K562 (cell line): ENCODE measurements at regions not wholly inside any gene's neighbourhood (a gene's known extent, or its start where the extent isn't known, plus 50 kb on each side); places are given as distances from the start of the nearest gene placed in this dataset.

ENCODE experiments used
- ATAC-seq: fragments of 200-7000 bp; cut with Tn5 transposase; 3 replicates; pipeline ENCODE4 v1.9.1; 2020; ENCODE audit warnings: moderate library complexity
- BruUV-seq: library from RNA; stranded (reverse); fragments of 400-500 nt; replicated peaks from 2 replicates; lab custom pipeline; 2021; lab: Mats Ljungman, UMichigan
- CTCF ChIA-PET: fragments of 300-600 bp; formaldehyde crosslinking; extraction: SDS; loops from one replicate; lab custom pipeline; 2021; ENCODE audit warnings: low intra/inter-chr PET ratio; lab: Yijun Ruan, JAX
- POLR2A ChIA-PET: fragments of 300-600, 350-650 bp; sonication (Branson Sonifier 250); formaldehyde crosslinking; extraction: SDS; loops from one replicate; lab custom pipeline; 2021; ENCODE audit warnings: antibody characterized with exemption, inconsistent platforms; lab: Yijun Ruan, JAX
- DNase-seq, 4 experiments: peaks; one replicate each; pipeline versions ENCODE4 v3.0.0 to v3.0.0-alpha.2; 2011 to 2018; ENCODE audit warnings: low spot score in 3 of 4, mixed read lengths in 3 of 4; ENCODE audit errors: extremely low read depth in 1 of 4
- FAIRE-seq: peaks from 2 replicates; lab custom pipeline; 2011; peaks lifted over from hg19 to GRCh38; lab: Jason Lieb, UNC
- H2AFZ ChIP-seq: 2 replicates; pipeline ENCODE4 v1.6.0; 2011; ENCODE audit warnings: low read depth, low read length, control low read depth, inconsistent platforms
- H3K27ac ChIP-seq: fragments of 200-600 bp; 3 replicates; pipeline ENCODE4 v1.8.0; 2011; ENCODE audit warnings: low read depth, mild to moderate bottlenecking, control low read depth, inconsistent platforms, low read length, moderate library complexity, mixed read lengths; ENCODE audit errors: extremely low read depth
- H3K27me3 ChIP-seq, 2 experiments: fragments of 300-600 bp in 1 of 2; 2 replicates in 1 of 2; 3 replicates in 1 of 2; pipeline versions ENCODE4 v1.6.0 to v1.8.0; 2011; ENCODE audit warnings: inconsistent platforms in 2 of 2, low read length in 2 of 2, mild to moderate bottlenecking in 1 of 2, mixed read lengths in 1 of 2, moderate library complexity in 1 of 2; ENCODE audit not compliant: control insufficient read depth in 2 of 2, insufficient read depth in 2 of 2
- H3K36me3 ChIP-seq: fragments of 300-600 bp; 3 replicates; pipeline ENCODE4 v1.8.0; 2011; ENCODE audit warnings: mild to moderate bottlenecking, low read length, inconsistent platforms; ENCODE audit not compliant: control insufficient read depth, insufficient read depth
- H3K4me1 ChIP-seq, 2 experiments: fragments of 200-600 bp in 1 of 2; replicated peaks in 1 of 2; 2 replicates in 1 of 2; 3 replicates in 1 of 2; pipeline versions ENCODE4 v1.5.1 to v1.8.0; 2011; ENCODE audit warnings: inconsistent platforms in 2 of 2, low read length in 2 of 2, mild to moderate bottlenecking in 1 of 2, mixed read lengths in 1 of 2, moderate library complexity in 1 of 2; ENCODE audit not compliant: control insufficient read depth in 2 of 2, insufficient read depth in 2 of 2
- H3K4me2 ChIP-seq: 2 replicates; pipeline ENCODE4 v1.6.1; 2011; ENCODE audit warnings: low read length, control low read depth, inconsistent platforms, mixed read lengths; ENCODE audit not compliant: insufficient read depth
- H3K4me3 ChIP-seq: fragments of 200-600 bp; sonication (generic), shearing (Covaris generic); 2 replicates; pipeline ENCODE4 v1.5.1; 2016; ENCODE audit warnings: control low read depth, inconsistent platforms
- H3K79me2 ChIP-seq: fragments of 200-600 bp; 3 replicates; pipeline ENCODE4 v1.8.0; 2011; ENCODE audit warnings: low read length, inconsistent platforms; ENCODE audit not compliant: control insufficient read depth, insufficient read depth
- H3K9ac ChIP-seq, 2 experiments: 2 replicates each; pipeline versions ENCODE4 v1.6.0 to v1.6.1; 2011; ENCODE audit warnings: low read depth in 2 of 2, low read length in 2 of 2, control low read depth in 1 of 2, inconsistent platforms in 1 of 2, mild to moderate bottlenecking in 1 of 2, mixed read lengths in 1 of 2; ENCODE audit not compliant: insufficient read depth in 1 of 2
- H3K9me1 ChIP-seq: one replicate; pipeline ENCODE4 v1.6.0; 2011; ENCODE audit warnings: inconsistent platforms, mild to moderate bottlenecking, low read length, moderate library complexity; ENCODE audit not compliant: control insufficient read depth, insufficient read depth
- H3K9me3 ChIP-seq: replicated peaks from 2 replicates; pipeline ENCODE4 v1.5.1; 2011; ENCODE audit warnings: low read depth, low read length, inconsistent platforms; ENCODE audit not compliant: control insufficient read depth, insufficient read depth
- H4K20me1 ChIP-seq: replicated peaks from 2 replicates; pipeline ENCODE4 v1.6.1; 2011; ENCODE audit warnings: low read length, inconsistent platforms, mixed read lengths; ENCODE audit not compliant: control insufficient read depth, insufficient read depth
- BRD4 ChIP-seq: fragments of 200-600 bp; sonication (generic); IDR thresholded peaks from 2 replicates; pipeline ENCODE4 v1.6.1; 2017; ENCODE audit warnings: inconsistent platforms
- CBX5 ChIP-seq: IDR thresholded peaks from 2 replicates; pipeline ENCODE4 v1.6.1; 2014; ENCODE audit warnings: low read depth, borderline replicate concordance
- CTBP1 ChIP-seq: fragments of 450-650 bp; IDR thresholded peaks from 2 replicates; pipeline ENCODE4 v1.6.1; 2016; ENCODE audit warnings: borderline replicate concordance
- ETV6 ChIP-seq, 3 experiments: fragments of 150-350 bp in 1 of 3; sonication (generic) in 1 of 3; formaldehyde crosslinking in 1 of 3; IDR thresholded peaks; 2 replicates each; pipeline versions ENCODE4 v1.6.1 to v1.8.0; 2014 to 2022; ENCODE audit warnings: borderline replicate concordance in 2 of 3, low read depth in 2 of 3, antibody characterized with exemption in 1 of 3, low read length in 1 of 3, mild to moderate bottlenecking in 1 of 3, missing genetic modification reagents in 1 of 3
- FOXK2 ChIP-seq, 2 experiments: fragments of 450-650 bp; IDR thresholded peaks in 1 of 2; conservative IDR thresholded peaks in 1 of 2; 2 replicates each; pipeline ENCODE4 v1.6.1; 2016; ENCODE audit warnings: low read depth in 2 of 2, mild to moderate bottlenecking in 1 of 2
- NCOA1 ChIP-seq: fragments of 450-650 bp; IDR thresholded peaks from 2 replicates; pipeline ENCODE4 v1.6.1; 2016; ENCODE audit warnings: low read depth
- NFIX ChIP-seq: fragments of 250-450 bp; sonication (Bioruptor Pico); IDR thresholded peaks from 2 replicates; pipeline ENCODE4 v1.4.0; 2020; ENCODE audit warnings: low read depth, mild to moderate bottlenecking, moderate library complexity
- PCBP2 ChIP-seq: fragments of 200-400 bp; formaldehyde crosslinking; IDR thresholded peaks from 2 replicates; pipeline ENCODE4 v1.6.1; 2018; ENCODE audit warnings: low read length, low read depth, mild to moderate bottlenecking, moderate library complexity; ENCODE audit not compliant: poor library complexity, severe bottlenecking
- ZBTB8A ChIP-seq: fragments of 450-650 bp; IDR thresholded peaks from 2 replicates; pipeline ENCODE4 v1.6.1; 2018; ENCODE audit warnings: mild to moderate bottlenecking, moderate library complexity; ENCODE audit not compliant: partially characterized antibody
- ZNF76 ChIP-seq: fragments of 250-450 bp; sonication (Bioruptor Pico); IDR thresholded peaks from 2 replicates; pipeline ENCODE4 v1.4.0; 2020; ENCODE audit warnings: mild to moderate bottlenecking, moderate library complexity, borderline replicate concordance
- WGBS: fragments of 100-300 bp; shearing (Covaris generic); methylation state at CpG from one replicate; pipeline ENCODE4 v1.1.6; 2016; ENCODE audit warnings: low coverage, mixed read lengths; ENCODE audit not compliant: insufficient coverage; ENCODE audit errors: missing lambda C conversion rate; 5-methylcytosine and 5-hydroxymethylcytosine counted together
- in situ Hi-C: fragments of 300-500 bp; cut with MboI; formaldehyde crosslinking; loops from 4 replicates; pipeline ENCODE4 v1.15.0; 2018; ENCODE audit warnings: inconsistent platforms, mixed read lengths
- intact Hi-C: fragments of 100-400 bp; cut with micrococcal nuclease; formaldehyde crosslinking; loops from 2 replicates; pipeline ENCODE4 v1.14.2; 2022
- TF ChIP-seq, protein P1 (sequence below): fragments of 250-450 bp; sonication (Bioruptor Pico); IDR thresholded peaks from 2 replicates; pipeline ENCODE4 v1.8.0; 2022; ENCODE audit warnings: inconsistent platforms
- TF ChIP-seq, protein P2 (sequence below), 2 experiments: fragments of 450-650 bp in 1 of 2; sonication (generic) in 1 of 2; formaldehyde crosslinking in 1 of 2; IDR thresholded peaks in 1 of 2; conservative IDR thresholded peaks in 1 of 2; 2 replicates each; pipeline versions ENCODE4 v1.6.1 to v1.8.1; 2016 to 2023; ENCODE audit warnings: mild to moderate bottlenecking in 2 of 2, moderate library complexity in 2 of 2, inconsistent platforms in 1 of 2, missing genetic modification reagents in 1 of 2
- TF ChIP-seq, protein P3 (sequence below): fragments of 250-450 bp; sonication (Bioruptor Pico); IDR thresholded peaks from 2 replicates; pipeline ENCODE4 v1.5.0; 2020; ENCODE audit warnings: mild to moderate bottlenecking

DNA sequence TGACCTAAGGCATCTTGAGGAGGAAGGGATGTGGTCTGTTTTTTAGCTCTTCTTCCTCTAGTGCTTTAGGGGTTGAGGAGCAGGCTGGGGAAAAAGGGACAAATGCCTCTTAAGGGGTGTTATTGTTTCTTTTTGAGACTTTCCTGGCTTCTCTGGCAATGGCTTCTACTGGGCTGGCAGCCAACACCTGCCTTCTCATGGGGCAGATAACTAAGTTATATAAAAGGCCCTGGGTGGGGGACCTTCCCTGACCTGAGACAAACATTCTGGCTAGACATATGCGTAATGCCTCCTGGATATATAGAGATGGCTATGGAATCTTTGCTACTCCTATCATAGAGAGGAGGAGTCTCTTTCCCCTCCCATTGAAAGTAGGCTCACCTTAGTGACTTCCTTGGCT lies 179.2 kb upstream of the PROK2 start:
- no peaks in the 10 kb centered on the region for H3K9me3 ChIP-seq
- H3K4me3 ChIP-seq: no peak overlapping the region
- no peaks in the 10 kb centered on the region for H3K4me1 ChIP-seq
- WGBS: no CpG with 5 or more reads among the region's 1 CpG
- H3K36me3 ChIP-seq: no peaks in the 10 kb centered on the region
- H3K79me2 ChIP-seq: no peaks in the 10 kb centered on the region
- no TSS peak for BruUV-seq
- H2AFZ ChIP-seq: no peak overlapping the region
- H3K9ac ChIP-seq: no peak overlapping the region
- no peak for DNase-seq
- in situ Hi-C loops (no loop called here), intact Hi-C loops (no loop called here)
- FAIRE-seq: no peak
- no peak for ATAC-seq
- H4K20me1 ChIP-seq: no peaks in the 10 kb centered on the region
- H3K4me2 ChIP-seq: no peak overlapping the region
- ChIA-PET POLR2A (no interaction called here), CTCF (no interaction called here)
- H3K27ac ChIP-seq: no peak overlapping the region
- H3K9me1 ChIP-seq: no peaks in the 10 kb centered on the region
- peaks cover 9 to 41% of the 10 kb centered on the region in 2 experiments; a peak in 4 of 5 replicates for H3K27me3 ChIP-seq
- TF ChIP-seq BRD4 (no peak), CBX5 (no peak), ETV6 (IDR thresholded peaks at IDR 0.05; ENCODE audit: borderline replicate concordance in 1 of 2, low read depth in 2 of 2, low read length in 1 of 2) (no peak), ETV6 (CRISPR knock-in tag; IDR thresholded peaks at IDR 0.05; ENCODE audit: borderline replicate concordance) (no peak), FOXK2 (conservative IDR thresholded peaks at IDR 0.05 in 1 of 2, IDR thresholded peaks at IDR 0.05 in 1 of 2; ENCODE audit: low read depth in 2 of 2) (no peak), ZBTB8A (no peak), CTBP1 (no peak), ZNF76 (CRISPR knock-in tag) (no peak), NCOA1 (no peak), PCBP2 (no peak), NFIX (no peak)
- TF ChIP-seq, protein P1, sequence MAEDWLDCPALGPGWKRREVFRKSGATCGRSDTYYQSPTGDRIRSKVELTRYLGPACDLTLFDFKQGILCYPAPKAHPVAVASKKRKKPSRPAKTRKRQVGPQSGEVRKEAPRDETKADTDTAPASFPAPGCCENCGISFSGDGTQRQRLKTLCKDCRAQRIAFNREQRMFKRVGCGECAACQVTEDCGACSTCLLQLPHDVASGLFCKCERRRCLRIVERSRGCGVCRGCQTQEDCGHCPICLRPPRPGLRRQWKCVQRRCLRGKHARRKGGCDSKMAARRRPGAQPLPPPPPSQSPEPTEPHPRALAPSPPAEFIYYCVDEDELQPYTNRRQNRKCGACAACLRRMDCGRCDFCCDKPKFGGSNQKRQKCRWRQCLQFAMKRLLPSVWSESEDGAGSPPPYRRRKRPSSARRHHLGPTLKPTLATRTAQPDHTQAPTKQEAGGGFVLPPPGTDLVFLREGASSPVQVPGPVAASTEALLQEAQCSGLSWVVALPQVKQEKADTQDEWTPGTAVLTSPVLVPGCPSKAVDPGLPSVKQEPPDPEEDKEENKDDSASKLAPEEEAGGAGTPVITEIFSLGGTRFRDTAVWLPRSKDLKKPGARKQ: no peak
- TF ChIP-seq, protein P2, sequence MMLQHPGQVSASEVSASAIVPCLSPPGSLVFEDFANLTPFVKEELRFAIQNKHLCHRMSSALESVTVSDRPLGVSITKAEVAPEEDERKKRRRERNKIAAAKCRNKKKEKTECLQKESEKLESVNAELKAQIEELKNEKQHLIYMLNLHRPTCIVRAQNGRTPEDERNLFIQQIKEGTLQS (IDR thresholded peaks at IDR 0.05): no peak
- TF ChIP-seq, protein P2 (CRISPR knock-in tag; conservative IDR thresholded peaks at IDR 0.05): no peak
- TF ChIP-seq, protein P3, sequence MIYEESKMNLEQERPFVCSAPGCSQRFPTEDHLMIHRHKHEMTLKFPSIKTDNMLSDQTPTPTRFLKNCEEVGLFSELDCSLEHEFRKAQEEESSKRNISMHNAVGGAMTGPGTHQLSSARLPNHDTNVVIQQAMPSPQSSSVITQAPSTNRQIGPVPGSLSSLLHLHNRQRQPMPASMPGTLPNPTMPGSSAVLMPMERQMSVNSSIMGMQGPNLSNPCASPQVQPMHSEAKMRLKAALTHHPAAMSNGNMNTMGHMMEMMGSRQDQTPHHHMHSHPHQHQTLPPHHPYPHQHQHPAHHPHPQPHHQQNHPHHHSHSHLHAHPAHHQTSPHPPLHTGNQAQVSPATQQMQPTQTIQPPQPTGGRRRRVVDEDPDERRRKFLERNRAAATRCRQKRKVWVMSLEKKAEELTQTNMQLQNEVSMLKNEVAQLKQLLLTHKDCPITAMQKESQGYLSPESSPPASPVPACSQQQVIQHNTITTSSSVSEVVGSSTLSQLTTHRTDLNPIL (CRISPR knock-in tag): no peak
